ENCODE measurements at regions not wholly inside any gene's neighbourhood (a gene's known extent, or its start where the extent isn't known, plus 50 kb on each side); places are given as distances from the start of the nearest gene placed in this dataset.

DNA sequence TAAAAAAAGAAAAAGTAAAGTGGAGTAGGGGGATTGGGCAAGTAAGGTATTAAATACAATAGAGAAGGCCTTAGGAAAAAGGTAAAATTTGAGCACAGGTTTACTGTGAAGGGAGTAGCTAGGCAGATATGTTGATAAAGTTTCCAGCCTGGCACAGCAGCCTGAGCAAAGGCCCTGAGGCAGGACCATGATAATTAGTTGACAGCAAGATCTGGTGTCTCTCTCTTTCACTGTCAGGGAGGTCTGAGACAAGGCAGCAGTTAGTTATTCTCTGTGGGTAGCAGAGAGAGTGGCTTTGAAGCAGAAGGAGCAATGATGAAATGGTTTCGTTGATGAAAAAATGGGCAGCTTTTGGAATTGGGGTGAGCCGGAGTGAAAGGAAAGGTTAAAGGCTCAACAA is 119.5 kb downstream of the KDR start:
- Mint-ChIP-seq H3K4me3 (ENCODE audit: unreplicated experiment) (no peak overlapping the region), H3K9me3 (ENCODE audit: unreplicated experiment) (peaks cover 16% of the 10 kb centered on the region), H3K27me3 (ENCODE audit: insufficient read depth, unreplicated experiment) (no peaks in the 10 kb centered on the region), H3K36me3 (ENCODE audit: insufficient read depth, unreplicated experiment) (no peaks in the 10 kb centered on the region), H3K27ac (ENCODE audit: unreplicated experiment) (no peak overlapping the region), H3K4me1 (ENCODE audit: low read depth, unreplicated experiment) (no peaks in the 10 kb centered on the region)
- ChIA-PET CTCF (no interaction called here), POLR2A (no interaction called here)
- DNase-seq, result no peak
- Histone ChIP-seq H3K27me3 (replicated peaks; ENCODE audit: control insufficient read depth, insufficient read depth, low read length) (no peaks in the 10 kb centered on the region), H3K4me1 (no peaks in the 10 kb centered on the region), H3K9me3 (no peaks in the 10 kb centered on the region), H3K4me3 (ENCODE audit: low read depth, low read length) (no peak overlapping the region), H3K36me3 (ENCODE audit: control insufficient read depth, insufficient read depth, low read length) (no peaks in the 10 kb centered on the region)
- no TSS peak for BruUV-seq (replicated peaks)
- TF ChIP-seq, protein P1, sequence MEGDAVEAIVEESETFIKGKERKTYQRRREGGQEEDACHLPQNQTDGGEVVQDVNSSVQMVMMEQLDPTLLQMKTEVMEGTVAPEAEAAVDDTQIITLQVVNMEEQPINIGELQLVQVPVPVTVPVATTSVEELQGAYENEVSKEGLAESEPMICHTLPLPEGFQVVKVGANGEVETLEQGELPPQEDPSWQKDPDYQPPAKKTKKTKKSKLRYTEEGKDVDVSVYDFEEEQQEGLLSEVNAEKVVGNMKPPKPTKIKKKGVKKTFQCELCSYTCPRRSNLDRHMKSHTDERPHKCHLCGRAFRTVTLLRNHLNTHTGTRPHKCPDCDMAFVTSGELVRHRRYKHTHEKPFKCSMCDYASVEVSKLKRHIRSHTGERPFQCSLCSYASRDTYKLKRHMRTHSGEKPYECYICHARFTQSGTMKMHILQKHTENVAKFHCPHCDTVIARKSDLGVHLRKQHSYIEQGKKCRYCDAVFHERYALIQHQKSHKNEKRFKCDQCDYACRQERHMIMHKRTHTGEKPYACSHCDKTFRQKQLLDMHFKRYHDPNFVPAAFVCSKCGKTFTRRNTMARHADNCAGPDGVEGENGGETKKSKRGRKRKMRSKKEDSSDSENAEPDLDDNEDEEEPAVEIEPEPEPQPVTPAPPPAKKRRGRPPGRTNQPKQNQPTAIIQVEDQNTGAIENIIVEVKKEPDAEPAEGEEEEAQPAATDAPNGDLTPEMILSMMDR (IDR thresholded peaks at IDR 0.05; ENCODE audit: insufficient read depth in 1 of 2, low read depth in 1 of 2, low read length in 1 of 2, severe bottlenecking in 1 of 2, unreplicated experiment in 1 of 2), result no peak
- intact Hi-C loops (cut with micrococcal nuclease; ENCODE audit: unreplicated experiment), result no loop called here

DNA sequence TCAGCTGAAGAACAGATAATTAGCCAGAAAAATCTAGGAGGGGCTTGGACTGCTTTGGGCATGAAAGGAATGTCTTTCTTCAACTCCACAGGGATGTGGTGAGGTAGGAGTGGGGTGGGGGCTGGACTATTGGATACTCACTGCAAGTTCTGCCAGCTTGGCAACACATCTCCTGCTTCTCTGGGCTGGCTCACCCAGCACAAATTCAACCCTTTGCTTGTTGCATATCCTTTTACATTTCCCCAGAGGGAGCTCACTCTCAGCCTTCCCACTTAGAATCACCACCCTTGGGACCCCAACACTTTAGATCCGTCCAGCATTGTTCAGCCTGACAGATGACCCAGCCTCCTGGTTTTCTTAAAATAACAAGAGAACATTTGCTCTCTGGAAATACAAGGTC is 120.6 kb downstream of the KDR start:
- no peak overlapping the region for H3K4me3 Mint-ChIP-seq (ENCODE audit: unreplicated experiment)
- ChIA-PET CTCF (no interaction called here), POLR2A (no interaction called here)
- intact Hi-C loops (cut with micrococcal nuclease; ENCODE audit: unreplicated experiment), result no loop called here
- BruUV-seq (replicated peaks), result no TSS peak
- Histone ChIP-seq H3K4me3 (ENCODE audit: low read depth, low read length) (no peak overlapping the region), H3K4me1 (no peaks in the 10 kb centered on the region), H3K27me3 (replicated peaks; ENCODE audit: control insufficient read depth, insufficient read depth, low read length) (no peaks in the 10 kb centered on the region), H3K36me3 (ENCODE audit: control insufficient read depth, insufficient read depth, low read length) (no peaks in the 10 kb centered on the region), H3K9me3 (no peaks in the 10 kb centered on the region)
- no peaks in the 10 kb centered on the region for H3K36me3 Mint-ChIP-seq (ENCODE audit: insufficient read depth, unreplicated experiment)
- no peaks in the 10 kb centered on the region for H3K4me1 Mint-ChIP-seq (ENCODE audit: low read depth, unreplicated experiment)
- no peak overlapping the region for H3K27ac Mint-ChIP-seq (ENCODE audit: unreplicated experiment)
- H3K27me3 Mint-ChIP-seq (ENCODE audit: insufficient read depth, unreplicated experiment), result no peaks in the 10 kb centered on the region
- no peak for DNase-seq
- peaks cover 7% of the 10 kb centered on the region for H3K9me3 Mint-ChIP-seq (ENCODE audit: unreplicated experiment)
- TF ChIP-seq, protein P1 (IDR thresholded peaks at IDR 0.05; ENCODE audit: insufficient read depth in 1 of 2, low read depth in 1 of 2, low read length in 1 of 2, severe bottlenecking in 1 of 2, unreplicated experiment in 1 of 2), result no peak

DNA sequence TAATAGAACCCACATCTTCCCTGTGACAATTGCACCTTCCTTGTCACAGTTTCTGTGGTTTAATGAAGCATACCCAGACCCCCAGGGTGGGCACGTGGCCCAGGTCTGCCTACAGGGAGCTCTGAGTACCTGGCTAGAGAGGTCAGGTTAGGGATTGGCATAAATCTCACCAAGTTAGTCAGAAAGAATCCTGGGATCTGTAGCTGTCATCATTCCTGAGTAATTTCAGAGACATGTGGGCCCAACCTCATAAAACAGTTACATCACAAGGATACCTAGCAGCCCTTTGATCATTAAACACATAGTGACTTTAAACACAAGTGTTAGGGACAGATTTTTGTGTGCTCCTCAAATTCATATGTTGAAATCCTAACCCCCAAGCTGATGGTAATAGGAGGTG is 123.0 kb downstream of the KDR start:
- Mint-ChIP-seq H3K9me3 (ENCODE audit: unreplicated experiment) (no peaks in the 10 kb centered on the region), H3K4me3 (ENCODE audit: unreplicated experiment) (no peak overlapping the region), H3K27me3 (ENCODE audit: insufficient read depth, unreplicated experiment) (peaks cover 2% of the 10 kb centered on the region), H3K4me1 (ENCODE audit: low read depth, unreplicated experiment) (no peaks in the 10 kb centered on the region), H3K27ac (ENCODE audit: unreplicated experiment) (no peak overlapping the region), H3K36me3 (ENCODE audit: insufficient read depth, unreplicated experiment) (no peaks in the 10 kb centered on the region)
- TF ChIP-seq, protein P1 (IDR thresholded peaks at IDR 0.05; ENCODE audit: insufficient read depth in 1 of 2, low read depth in 1 of 2, low read length in 1 of 2, severe bottlenecking in 1 of 2, unreplicated experiment in 1 of 2), result no peak
- H3K4me1 ChIP-seq, result no peaks in the 10 kb centered on the region
- BruUV-seq (replicated peaks), result no TSS peak
- H3K36me3 ChIP-seq (ENCODE audit: control insufficient read depth, insufficient read depth, low read length), result no peaks in the 10 kb centered on the region
- no peaks in the 10 kb centered on the region for H3K9me3 ChIP-seq
- DNase-seq, result no peak
- no peaks in the 10 kb centered on the region for H3K27me3 ChIP-seq (replicated peaks; ENCODE audit: control insufficient read depth, insufficient read depth, low read length)
- ChIA-PET CTCF (no interaction called here), POLR2A (no interaction called here)
- H3K4me3 ChIP-seq (ENCODE audit: low read depth, low read length), result no peak overlapping the region
- intact Hi-C loops (cut with micrococcal nuclease; ENCODE audit: unreplicated experiment), result no loop called here

All from Caco-2 (cell line).